GM18519 (cell line): ENCODE measurements at regions not wholly inside any gene's neighbourhood (a gene's known extent, or its start where the extent isn't known, plus 50 kb on each side); places are given as distances from the start of the nearest gene placed in this dataset.
"Not testable (repeated sequence)": the region's sequence is repeated elsewhere in the genome, so short reads cannot be mapped to it uniquely, and the experiment has no call there.

Experiments used
- ATAC-seq: cut with Tn5 transposase; IDR thresholded peaks from one replicate; pipeline ENCODE4 v1.9.1; 2021; ENCODE audit warnings: mild to moderate bottlenecking, moderate library complexity; ENCODE audit not compliant: unreplicated experiment, low FRiP score

GRCh38 chr7:46774515-46774914 is 807.4 kb downstream of the TNS3 start:
- no peak for ATAC-seq

- ATAC-seq: no peak
These were observed 809.1 kb downstream of the TNS3 start for GRCh38 chr7:46772776-46773175.

GRCh38 chr7:46767071-46767470 is 814.8 kb downstream of the TNS3 start:
- no peak for ATAC-seq

- ATAC-seq: no peak
These were observed 817.6 kb downstream of the TNS3 start for GRCh38 chr7:46764100-46764936.

GRCh38 chr7:46763344-46763743 is 818.6 kb downstream of the TNS3 start:
- ATAC-seq: no peak

- no peak for ATAC-seq
These were observed 822.0 kb downstream of the TNS3 start for GRCh38 chr7:46759711-46760480.

- no peak for ATAC-seq
These were observed 824.9 kb downstream of the TNS3 start for GRCh38 chr7:46756996-46757395.

- ATAC-seq: no peak
These were observed 825.7 kb downstream of the TNS3 start for GRCh38 chr7:46756256-46756655.

- no peak for ATAC-seq
These were observed 826.5 kb downstream of the TNS3 start for GRCh38 chr7:46755120-46756034.

- no peak for ATAC-seq
These were observed 827.7 kb downstream of the TNS3 start for GRCh38 chr7:46754140-46754720.

- no peak for ATAC-seq
These were observed 828.2 kb downstream of the TNS3 start for GRCh38 chr7:46753662-46754061.

GRCh38 chr7:46752881-46753366 is 829.0 kb downstream of the TNS3 start:
- no peak for ATAC-seq

- not testable (repeated sequence) for ATAC-seq
These were observed 829.8 kb downstream of the TNS3 start for GRCh38 chr7:46751927-46752723.

GRCh38 chr7:46751471-46751870 is 830.4 kb upstream of the IGFBP3 start:
- ATAC-seq: no peak

GRCh38 chr7:46750321-46750865 is 829.3 kb upstream of the IGFBP3 start:
- ATAC-seq: no peak

GRCh38 chr7:46747869-46748576 is 827.0 kb upstream of the IGFBP3 start:
- ATAC-seq: no peak

- no peak for ATAC-seq
These were observed 825.9 kb upstream of the IGFBP3 start for GRCh38 chr7:46746695-46747687.
